IMR-90 (cell line): ENCODE measurements at regions not wholly inside any gene's neighbourhood (a gene's known extent, or its start where the extent isn't known, plus 50 kb on each side); places are given as distances from the start of the nearest gene placed in this dataset.

Source experiments
- ATAC-seq: fragments of 200-7000 bp; cut with Tn5 transposase; 2 replicates; pipeline ENCODE4 v1.9.1; 2020; ENCODE audit warnings: low read depth, mild to moderate bottlenecking, moderate library complexity
- BruUV-seq: library from RNA; stranded (reverse); fragments of 400-500 nt; replicated peaks from 2 replicates; lab custom pipeline; 2021; lab: Mats Ljungman, UMichigan
- CTCF ChIA-PET: fragments of 300-600 bp; formaldehyde crosslinking; extraction: SDS; loops from one replicate; lab custom pipeline; 2021; ENCODE audit warnings: antibody characterized with exemption; lab: Yijun Ruan, JAX
- POLR2A ChIA-PET: fragments of 300-600 bp; sonication (Branson Sonifier 250); formaldehyde crosslinking; loops from one replicate; lab custom pipeline; 2022; ENCODE audit warnings: antibody characterized with exemption; ENCODE audit not compliant: unreplicated experiment; lab: Charles Lee
- DNase-seq: peaks from one replicate; pipeline ENCODE4 v3.0.0; 2013
- H2AFZ ChIP-seq: replicated peaks from 2 replicates; pipeline ENCODE3; 2013; ENCODE audit warnings: low read length, mild to moderate bottlenecking; ENCODE audit not compliant: poor library complexity
- H2AK5ac ChIP-seq: 2 replicates; pipeline ENCODE4 v1.6.1; 2013; ENCODE audit warnings: low read depth, low read length, inconsistent platforms
- H2AK9ac ChIP-seq: replicated peaks from 2 replicates; pipeline ENCODE3; 2013; ENCODE audit warnings: mild to moderate bottlenecking, low read depth, low read length, moderate library complexity; ENCODE audit not compliant: poor library complexity
- H2BK120ac ChIP-seq: 2 replicates; pipeline ENCODE4 v1.6.1; 2013; ENCODE audit warnings: low read depth, low read length, inconsistent platforms
- H2BK15ac ChIP-seq: 3 replicates; pipeline ENCODE4 v1.6.1; 2013; ENCODE audit warnings: low read depth, low read length, inconsistent platforms
- H2BK20ac ChIP-seq: 2 replicates; pipeline ENCODE4 v1.6.1; 2013; ENCODE audit warnings: low read depth, mild to moderate bottlenecking, inconsistent platforms, low read length, moderate library complexity
- H2BK5ac ChIP-seq: 2 replicates; pipeline ENCODE4 v1.6.1; 2013; ENCODE audit warnings: mild to moderate bottlenecking, low read depth, low read length, inconsistent platforms; ENCODE audit not compliant: poor library complexity, severe bottlenecking
- H3K14ac ChIP-seq: replicated peaks from 2 replicates; pipeline ENCODE4 v1.6.1; 2013; ENCODE audit warnings: low read depth, low read length, inconsistent platforms
- H3K18ac ChIP-seq: 2 replicates; pipeline ENCODE4 v1.6.1; 2013; ENCODE audit warnings: low read depth, low read length, control low read depth
- H3K23ac ChIP-seq: 2 replicates; pipeline ENCODE4 v1.6.1; 2013; ENCODE audit warnings: low read depth, low read length, inconsistent platforms
- H3K27ac ChIP-seq: 2 replicates; pipeline ENCODE4 v1.5.1; 2013; ENCODE audit warnings: mild to moderate bottlenecking, control low read depth, low read length; ENCODE audit not compliant: insufficient read depth
- H3K27me3 ChIP-seq: 2 replicates; pipeline ENCODE4 v1.6.1; 2013; ENCODE audit warnings: low read length; ENCODE audit not compliant: control insufficient read depth, insufficient read depth
- H3K36me3 ChIP-seq: 2 replicates; pipeline ENCODE4 v1.6.1; 2013; ENCODE audit warnings: low read length, mixed read lengths; ENCODE audit not compliant: control insufficient read depth, insufficient read depth
- H3K4ac ChIP-seq: 2 replicates; pipeline ENCODE4 v1.6.1; 2013; ENCODE audit warnings: low read depth, low read length, inconsistent platforms
- H3K4me1 ChIP-seq: 2 replicates; pipeline ENCODE4 v1.6.1; 2013; ENCODE audit warnings: low read length, mixed read lengths; ENCODE audit not compliant: control insufficient read depth, insufficient read depth
- H3K4me2 ChIP-seq: 2 replicates; pipeline ENCODE4 v1.6.1; 2013; ENCODE audit warnings: low read depth, mild to moderate bottlenecking, control low read depth, low read length, moderate library complexity
- H3K4me3 ChIP-seq: 2 replicates; pipeline ENCODE4 v1.5.1; 2013; ENCODE audit warnings: low read depth, mild to moderate bottlenecking, control low read depth, low read length, moderate library complexity; ENCODE audit not compliant: insufficient read depth
- H3K56ac ChIP-seq: 2 replicates; pipeline ENCODE4 v1.6.1; 2013; ENCODE audit warnings: low read length, inconsistent platforms; ENCODE audit not compliant: insufficient read depth; ENCODE audit errors: extremely low read depth
- H3K79me1 ChIP-seq, 2 experiments: 2 replicates each; pipeline ENCODE4 v1.6.1; 2013; ENCODE audit warnings: low read length in 2 of 2, inconsistent platforms in 1 of 2, low read depth in 1 of 2
- H3K9ac ChIP-seq: 2 replicates; pipeline ENCODE4 v1.6.1; 2013; ENCODE audit warnings: low read depth, low read length, control low read depth
- H3K9me1 ChIP-seq: 2 replicates; pipeline ENCODE4 v1.6.1; 2013; ENCODE audit warnings: low read length, inconsistent platforms; ENCODE audit not compliant: insufficient read depth
- H3K9me3 ChIP-seq: 2 replicates; pipeline ENCODE4 v1.6.1; 2013; ENCODE audit warnings: low read length; ENCODE audit not compliant: control insufficient read depth, insufficient read depth
- H4K20me1 ChIP-seq: 2 replicates; pipeline ENCODE4 v1.6.1; 2013; ENCODE audit warnings: low read length, inconsistent platforms; ENCODE audit not compliant: insufficient read depth
- H4K5ac ChIP-seq: 2 replicates; pipeline ENCODE4 v1.6.1; 2013; ENCODE audit warnings: mild to moderate bottlenecking, low read depth, low read length, control low read depth
- H4K8ac ChIP-seq, 2 experiments: 2 replicates each; pipeline ENCODE4 v1.6.1; 2013; ENCODE audit warnings: low read depth in 2 of 2, low read length in 2 of 2, control low read depth in 1 of 2, inconsistent platforms in 1 of 2
- H4K91ac ChIP-seq: 2 replicates; pipeline ENCODE4 v1.6.1; 2013; ENCODE audit warnings: low read depth, low read length, inconsistent platforms; ENCODE audit not compliant: insufficient read depth
- BHLHE40 ChIP-seq: fragments of 150-350 bp; IDR thresholded peaks from 2 replicates; pipeline ENCODE4 v1.6.1; 2016; ENCODE audit warnings: mild to moderate bottlenecking, low read depth, low read length
- CEBPB ChIP-seq: IDR thresholded peaks from 2 replicates; pipeline ENCODE4 v1.6.1; 2012; ENCODE audit warnings: low read depth, low read length, improper control_type of control experiment
- CHD1 ChIP-seq: IDR thresholded peaks from 2 replicates; pipeline ENCODE4 v1.6.1; 2012; ENCODE audit warnings: low read depth, low read length, improper control_type of control experiment
- CTCF ChIP-seq: conservative IDR thresholded peaks from 2 replicates; pipeline ENCODE4 v1.5.1; 2012; ENCODE audit warnings: mild to moderate bottlenecking, low read depth, low read length, improper control_type of control experiment
- FOS ChIP-seq: fragments of 150-350 bp; IDR thresholded peaks from 2 replicates; pipeline ENCODE4 v1.6.1; 2016; ENCODE audit warnings: low read depth, low read length
- MAFK ChIP-seq: IDR thresholded peaks from 2 replicates; pipeline ENCODE4 v1.6.1; 2012; ENCODE audit warnings: low read depth, low read length, improper control_type of control experiment
- MAZ ChIP-seq: IDR thresholded peaks from 2 replicates; pipeline ENCODE4 v1.6.1; 2012; ENCODE audit warnings: low read depth, mild to moderate bottlenecking, low read length, improper control_type of control experiment, moderate library complexity, borderline replicate concordance
- MXI1 ChIP-seq: IDR thresholded peaks from 2 replicates; pipeline ENCODE4 v1.6.1; 2012; ENCODE audit warnings: low read depth, mild to moderate bottlenecking, low read length, moderate library complexity, borderline replicate concordance
- NFE2L2 ChIP-seq: fragments of 150-350 bp; IDR thresholded peaks from 2 replicates; pipeline ENCODE4 v1.6.1; 2016; ENCODE audit warnings: low read depth, mild to moderate bottlenecking, low read length
- POLR2A ChIP-seq: IDR thresholded peaks from 2 replicates; pipeline ENCODE4 v1.6.1; 2012; ENCODE audit warnings: mild to moderate bottlenecking, low read depth, low read length
- RAD21 ChIP-seq: IDR thresholded peaks from 2 replicates; pipeline ENCODE4 v1.6.1; 2012; ENCODE audit warnings: low read length, improper control_type of control experiment
- RCOR1 ChIP-seq: IDR thresholded peaks from 2 replicates; pipeline ENCODE4 v1.6.1; 2012; ENCODE audit warnings: mild to moderate bottlenecking, low read length, improper control_type of control experiment; ENCODE audit not compliant: insufficient replicate concordance
- RFX5 ChIP-seq: IDR thresholded peaks from 2 replicates; pipeline ENCODE4 v1.8.0; 2012; ENCODE audit warnings: low read depth, mild to moderate bottlenecking, low read length, moderate library complexity
- SMC3 ChIP-seq: fragments of 150-350 bp; IDR thresholded peaks from 2 replicates; pipeline ENCODE4 v1.6.1; 2016; ENCODE audit warnings: low read depth, mild to moderate bottlenecking, antibody characterized with exemption, low read length, moderate library complexity
- WGBS, 2 experiments: methylation state at CpG; one replicate each; pipeline versions ENCODE4 v1.1.5 to v1.1.7; 2013; ENCODE audit warnings: missing lambda C conversion rate in 2 of 2; ENCODE audit not compliant: insufficient read length in 1 of 2; ENCODE audit errors: extremely low coverage in 2 of 2; 5-methylcytosine and 5-hydroxymethylcytosine counted together
- dilution Hi-C: fragments of 300-500 bp; cut with HindIII; formaldehyde crosslinking; loops from one replicate; pipeline ENCODE4 v1.14.3; 2018; ENCODE audit warnings: low sequenced_read_pairs; ENCODE audit not compliant: unreplicated experiment
- in situ Hi-C: fragments of 300-500 bp; cut with MboI; formaldehyde crosslinking; loops from 3 replicates; pipeline ENCODE4 v1.14.3; 2019; ENCODE audit warnings: low sequenced_read_pairs, inconsistent platforms, mixed read lengths
- intact Hi-C: fragments of 100-400 bp; cut with micrococcal nuclease; formaldehyde crosslinking; loops from 2 replicates; pipeline ENCODE4 v1.10.0; 2022
- TF ChIP-seq, protein P1 (sequence below): fragments of 150-350 bp; IDR thresholded peaks from 2 replicates; pipeline ENCODE4 v1.6.1; 2016; ENCODE audit warnings: low read depth, mild to moderate bottlenecking, low read length, moderate library complexity, borderline replicate concordance
- TF ChIP-seq, protein P2 (sequence below): fragments of 150-350 bp; IDR thresholded peaks from 2 replicates; pipeline ENCODE4 v1.6.1; 2017; ENCODE audit warnings: mild to moderate bottlenecking, antibody characterized with exemption, low read length, low read depth

DNA sequence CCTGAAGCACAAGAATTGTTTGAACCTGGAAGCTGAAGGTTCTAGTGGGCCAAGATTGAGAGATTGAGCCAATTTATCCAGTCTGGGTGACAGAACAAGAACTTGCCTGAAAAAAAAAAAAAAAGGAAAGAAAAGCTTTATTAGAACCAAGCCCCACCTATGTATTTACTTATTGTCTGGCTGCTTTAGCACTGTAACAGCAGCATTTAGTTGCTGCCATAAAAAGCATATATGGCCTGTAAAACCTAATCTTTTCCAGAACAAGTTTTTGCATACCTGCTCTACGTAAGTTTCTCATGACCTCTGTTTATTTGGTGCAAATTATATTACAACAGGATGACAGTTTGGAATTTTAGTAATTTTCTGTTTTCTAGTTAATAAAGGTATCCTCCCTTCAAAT is 1565.6 kb upstream of the LRRTM1 start:
- H2BK20ac ChIP-seq = no peak overlapping the region
- H2AK9ac ChIP-seq = no peak overlapping the region
- H3K9ac ChIP-seq = no peak overlapping the region
- ATAC-seq (no peak), DNase-seq (no peak)
- H3K4ac ChIP-seq = no peak overlapping the region
- no peak overlapping the region for H4K91ac ChIP-seq
- no peak overlapping the region for H3K18ac ChIP-seq
- in situ Hi-C loops = no loop called here
- H2AK5ac ChIP-seq = no peak overlapping the region
- no peak overlapping the region for H2BK15ac ChIP-seq
- no peak overlapping the region for H4K5ac ChIP-seq
- no peak overlapping the region for H3K27ac ChIP-seq
- H3K9me3 ChIP-seq = no peaks in the 10 kb centered on the region
- intact Hi-C loops = no loop called here
- H2AFZ ChIP-seq = no peak overlapping the region
- H3K27me3 ChIP-seq = no peaks in the 10 kb centered on the region
- ChIA-PET CTCF (interaction anchor here (0.6 to 0.7 kb wide), 2 partner anchors 20 to 685 kb away, joined by 3 to 7 read pairs; no protein-coding TSS in a partner anchor), POLR2A (no interaction called here)
- no peak overlapping the region for H2BK5ac ChIP-seq
- no peaks in the 10 kb centered on the region for H3K36me3 ChIP-seq
- no peaks in the 10 kb centered on the region for H3K4me1 ChIP-seq
- no peaks in the 10 kb centered on the region for H4K20me1 ChIP-seq
- H4K8ac ChIP-seq = no peak overlapping the region
- H3K14ac ChIP-seq = no peak overlapping the region
- no peak for TF ChIP-seq FOS
- TF ChIP-seq, protein P1, sequence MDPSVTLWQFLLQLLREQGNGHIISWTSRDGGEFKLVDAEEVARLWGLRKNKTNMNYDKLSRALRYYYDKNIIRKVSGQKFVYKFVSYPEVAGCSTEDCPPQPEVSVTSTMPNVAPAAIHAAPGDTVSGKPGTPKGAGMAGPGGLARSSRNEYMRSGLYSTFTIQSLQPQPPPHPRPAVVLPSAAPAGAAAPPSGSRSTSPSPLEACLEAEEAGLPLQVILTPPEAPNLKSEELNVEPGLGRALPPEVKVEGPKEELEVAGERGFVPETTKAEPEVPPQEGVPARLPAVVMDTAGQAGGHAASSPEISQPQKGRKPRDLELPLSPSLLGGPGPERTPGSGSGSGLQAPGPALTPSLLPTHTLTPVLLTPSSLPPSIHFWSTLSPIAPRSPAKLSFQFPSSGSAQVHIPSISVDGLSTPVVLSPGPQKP = no peak
- no peak for TF ChIP-seq RCOR1
- no peak for TF ChIP-seq MXI1
- no peak for TF ChIP-seq BHLHE40
- TF ChIP-seq CHD1 = no peak
- TF ChIP-seq MAZ = no peak
- TF ChIP-seq SMC3 = no peak
- TF ChIP-seq CTCF = no peak
- TF ChIP-seq MAFK = no peak
- no peak for TF ChIP-seq CEBPB
- no peak for TF ChIP-seq RAD21
- TF ChIP-seq NFE2L2 = no peak
- TF ChIP-seq, protein P2, sequence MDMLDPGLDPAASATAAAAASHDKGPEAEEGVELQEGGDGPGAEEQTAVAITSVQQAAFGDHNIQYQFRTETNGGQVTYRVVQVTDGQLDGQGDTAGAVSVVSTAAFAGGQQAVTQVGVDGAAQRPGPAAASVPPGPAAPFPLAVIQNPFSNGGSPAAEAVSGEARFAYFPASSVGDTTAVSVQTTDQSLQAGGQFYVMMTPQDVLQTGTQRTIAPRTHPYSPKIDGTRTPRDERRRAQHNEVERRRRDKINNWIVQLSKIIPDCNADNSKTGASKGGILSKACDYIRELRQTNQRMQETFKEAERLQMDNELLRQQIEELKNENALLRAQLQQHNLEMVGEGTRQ = no peak
- no peak for TF ChIP-seq POLR2A
- no peak for TF ChIP-seq RFX5
- H3K79me1 ChIP-seq = no peaks in the 10 kb centered on the region
- H3K56ac ChIP-seq = no peak overlapping the region
- BruUV-seq = no TSS peak
- no peak overlapping the region for H3K4me2 ChIP-seq
- dilution Hi-C loops = no loop called here
- no peak overlapping the region for H3K4me3 ChIP-seq
- no peaks in the 10 kb centered on the region for H3K9me1 ChIP-seq
- WGBS, 2 experiments = no CpG with 5 or more reads among the region's 1 CpG
- no peak overlapping the region for H2BK120ac ChIP-seq
- no peak overlapping the region for H3K23ac ChIP-seq
